Embryonic facial prominence (tissue), 1 donor: ENCODE measurements at regions not wholly inside any gene's neighbourhood (a gene's known extent, or its start where the extent isn't known, plus 50 kb on each side); places are given as distances from the start of the nearest gene placed in this dataset.

Experiments used
- DNase-seq: peaks from one replicate; pipeline ENCODE4 v3.0.0-alpha.2; 2016; ENCODE audit errors: extremely low spot score

GRCh38 chr2:139835101-139835500 is 1054.9 kb upstream of the NXPH2 start:
- no peak for DNase-seq

GRCh38 chr2:139828011-139828410 is 1047.8 kb upstream of the NXPH2 start:
- DNase-seq = no peak

GRCh38 chr2:139825726-139826125 is 1045.5 kb upstream of the NXPH2 start:
- DNase-seq = no peak

GRCh38 chr2:139819273-139819796 is 1039.1 kb upstream of the NXPH2 start:
- no peak for DNase-seq

GRCh38 chr2:139814458-139814857 is 1034.3 kb upstream of the NXPH2 start:
- DNase-seq = no peak

GRCh38 chr2:139813340-139813739 is 1033.2 kb upstream of the NXPH2 start:
- no peak for DNase-seq

- DNase-seq = no peak
These were observed 1025.3 kb upstream of the NXPH2 start for GRCh38 chr2:139805441-139805840.

- no peak for DNase-seq
These were observed 1018.2 kb upstream of the NXPH2 start for GRCh38 chr2:139798391-139798790.

- DNase-seq = peak; percentile 44
These were observed 1010.9 kb upstream of the NXPH2 start for GRCh38 chr2:139790807-139791752.

GRCh38 chr2:139790136-139790535 is 1009.9 kb upstream of the NXPH2 start:
- no peak for DNase-seq

- no peak for DNase-seq
These were observed 998.5 kb upstream of the NXPH2 start for GRCh38 chr2:139778732-139779131.

GRCh38 chr2:139773720-139774277 is 993.6 kb upstream of the NXPH2 start:
- DNase-seq = no peak

GRCh38 chr2:139769633-139770032 is 989.4 kb upstream of the NXPH2 start:
- DNase-seq = no peak

GRCh38 chr2:139763705-139764104 is 983.5 kb upstream of the NXPH2 start:
- DNase-seq = no peak

GRCh38 chr2:139759000-139759505 is 978.9 kb upstream of the NXPH2 start:
- no peak for DNase-seq

- DNase-seq = no peak
These were observed 966.7 kb upstream of the NXPH2 start for GRCh38 chr2:139746901-139747300.

- no peak for DNase-seq
These were observed 964.1 kb upstream of the NXPH2 start for GRCh38 chr2:139744273-139744672.

GRCh38 chr2:139742216-139743172 is 962.3 kb upstream of the NXPH2 start:
- DNase-seq = no peak

GRCh38 chr2:139737659-139738058 is 957.5 kb upstream of the NXPH2 start:
- DNase-seq = no peak

GRCh38 chr2:139730197-139730596 is 950.0 kb upstream of the NXPH2 start:
- no peak for DNase-seq

- DNase-seq = no peak
These were observed 941.3 kb upstream of the NXPH2 start for GRCh38 chr2:139721411-139721995.
